Naive B cell (primary cell): ENCODE measurements at regions not wholly inside any gene's neighbourhood (a gene's known extent, or its start where the extent isn't known, plus 50 kb on each side); places are given as distances from the start of the nearest gene placed in this dataset.

ENCODE experiments used
- ATAC-seq, 2 donors: fragments of 150-1000 bp; cut with Tn5 transposase; 2 replicates each; pipeline ENCODE4 v1.10.0; 2021; ENCODE audit warnings: low read depth in 2 of 2, mild to moderate bottlenecking in 2 of 2, moderate library complexity in 2 of 2
- DNase-seq: peaks from one replicate; pipeline ENCODE4 v3.0.0; 2022
- H3K27ac Mint-ChIP-seq, 6 donors: one replicate each; pipeline ENCODE4 v1.8.0; 2020 to 2022; ENCODE audit warnings: mild to moderate bottlenecking in 6 of 6, mixed read lengths in 6 of 6, moderate library complexity in 5 of 6, inconsistent platforms in 2 of 6
- H3K27me3 Mint-ChIP-seq, 3 donors: one replicate each; pipeline ENCODE4 v1.8.0; 2021 to 2022; ENCODE audit warnings: mixed read lengths in 3 of 3, mild to moderate bottlenecking in 1 of 3
- H3K36me3 Mint-ChIP-seq, 2 donors: one replicate each; pipeline ENCODE4 v1.8.0; 2020 to 2022; ENCODE audit warnings: mixed read lengths in 2 of 2, inconsistent platforms in 1 of 2, mild to moderate bottlenecking in 1 of 2
- H3K4me1 Mint-ChIP-seq, 3 donors: one replicate each; pipeline ENCODE4 v1.8.0; 2020 to 2022; ENCODE audit warnings: mixed read lengths in 3 of 3, inconsistent platforms in 1 of 3, mild to moderate bottlenecking in 1 of 3, moderate library complexity in 1 of 3
- H3K4me3 Mint-ChIP-seq, 8 donors: one replicate each; pipeline ENCODE4 v1.8.0; 2020 to 2022; ENCODE audit warnings: mild to moderate bottlenecking in 8 of 8, mixed read lengths in 8 of 8, moderate library complexity in 8 of 8, inconsistent platforms in 2 of 8
- H3K9me3 Mint-ChIP-seq, 7 donors: one replicate each; pipeline ENCODE4 v1.8.0; 2020 to 2022; ENCODE audit warnings: mixed read lengths in 7 of 7, mild to moderate bottlenecking in 5 of 7, inconsistent platforms in 2 of 7, moderate library complexity in 1 of 7

- no peak overlapping the region for H3K27ac Mint-ChIP-seq
- H3K27me3 Mint-ChIP-seq, result no peaks in the 10 kb centered on the region
- no peak overlapping the region for H3K4me3 Mint-ChIP-seq
- peaks cover 0 to 6% (median 0%) of the 10 kb centered on the region in 7 donors for H3K9me3 Mint-ChIP-seq
- H3K36me3 Mint-ChIP-seq, result no peaks in the 10 kb centered on the region
- H3K4me1 Mint-ChIP-seq, result no peaks in the 10 kb centered on the region
- ATAC-seq (no peak), DNase-seq (no peak)
Observed at GRCh38 chr1:218048828-218049420, 236.2 kb upstream of the RRP15 start.

GRCh38 chr1:218049641-218050040 lies 235.5 kb upstream of the RRP15 start:
- no peak for ATAC-seq
- Mint-ChIP-seq H3K36me3 (no peaks in the 10 kb centered on the region), H3K4me3 (no peak overlapping the region), H3K4me1 (no peaks in the 10 kb centered on the region), H3K27ac (no peak overlapping the region), H3K27me3 (no peaks in the 10 kb centered on the region), H3K9me3 (peaks cover 0 to 3% (median 0%) of the 10 kb centered on the region in 7 donors)
- DNase-seq, result no peak

GRCh38 chr1:218058730-218059129 lies 226.4 kb upstream of the RRP15 start:
- ATAC-seq (no peak), DNase-seq (no peak)
- H3K27me3 Mint-ChIP-seq, result no peaks in the 10 kb centered on the region
- H3K36me3 Mint-ChIP-seq, result no peaks in the 10 kb centered on the region
- no peak overlapping the region for H3K27ac Mint-ChIP-seq
- no peaks in the 10 kb centered on the region for H3K4me1 Mint-ChIP-seq
- H3K4me3 Mint-ChIP-seq, result no peak overlapping the region
- H3K9me3 Mint-ChIP-seq, result peaks cover 0 to 2% (median 0%) of the 10 kb centered on the region in 7 donors

- H3K9me3 Mint-ChIP-seq, result peaks cover 0 to 5% (median 2%) of the 10 kb centered on the region in 7 donors
- H3K36me3 Mint-ChIP-seq, result no peaks in the 10 kb centered on the region
Observed at GRCh38 chr1:218064426-218064825, 220.7 kb upstream of the RRP15 start.

GRCh38 chr1:218066332-218066731 lies 218.8 kb upstream of the RRP15 start:
- Mint-ChIP-seq H3K27me3 (peaks cover 0 to 5% (median 0%) of the 10 kb centered on the region in 3 donors), H3K9me3 (peaks cover 0 to 9% (median 2%) of the 10 kb centered on the region in 7 donors), H3K4me1 (no peaks in the 10 kb centered on the region), H3K4me3 (no peak overlapping the region), H3K36me3 (no peaks in the 10 kb centered on the region), H3K27ac (no peak overlapping the region)
- DNase-seq, result no peak
- ATAC-seq, result no peak

More at GRCh38 chr1:218064426-218064825, 220.7 kb upstream of the RRP15 start:
- Mint-ChIP-seq H3K27ac (no peak overlapping the region), H3K4me1 (no peaks in the 10 kb centered on the region), H3K27me3 (peaks cover 0 to 5% (median 0%) of the 10 kb centered on the region in 3 donors), H3K4me3 (no peak overlapping the region)
- DNase-seq (no peak), ATAC-seq (no peak)

GRCh38 chr1:218068241-218068640 lies 216.9 kb upstream of the RRP15 start:
- Mint-ChIP-seq H3K4me3 (no peak overlapping the region), H3K27me3 (peaks cover 0 to 5% (median 0%) of the 10 kb centered on the region in 3 donors), H3K4me1 (no peaks in the 10 kb centered on the region), H3K36me3 (no peaks in the 10 kb centered on the region), H3K27ac (no peak overlapping the region), H3K9me3 (peaks cover 0 to 9% (median 2%) of the 10 kb centered on the region in 7 donors)
- DNase-seq, result no peak
- no peak for ATAC-seq

GRCh38 chr1:218069180-218069579 lies 215.9 kb upstream of the RRP15 start:
- Mint-ChIP-seq H3K27ac (no peak overlapping the region), H3K9me3 (peaks cover 0 to 7% (median 2%) of the 10 kb centered on the region in 7 donors), H3K36me3 (no peaks in the 10 kb centered on the region), H3K4me1 (no peaks in the 10 kb centered on the region), H3K27me3 (peaks cover 0 to 2% (median 0%) of the 10 kb centered on the region in 3 donors), H3K4me3 (no peak overlapping the region)
- DNase-seq, result no peak
- ATAC-seq, result no peak

- no peak overlapping the region for H3K27ac Mint-ChIP-seq
- ATAC-seq (no peak), DNase-seq (no peak)
- H3K4me1 Mint-ChIP-seq, result no peaks in the 10 kb centered on the region
- H3K9me3 Mint-ChIP-seq, result peaks cover 0 to 12% (median 5%) of the 10 kb centered on the region in 7 donors
- H3K36me3 Mint-ChIP-seq, result no peaks in the 10 kb centered on the region
- H3K4me3 Mint-ChIP-seq, result no peak overlapping the region
- H3K27me3 Mint-ChIP-seq, result no peaks in the 10 kb centered on the region
Observed at GRCh38 chr1:218073062-218073461, 212.0 kb upstream of the RRP15 start.

- H3K27me3 Mint-ChIP-seq, result no peaks in the 10 kb centered on the region
- ATAC-seq, result no peak
- peaks cover 0 to 9% (median 4%) of the 10 kb centered on the region in 7 donors for H3K9me3 Mint-ChIP-seq
- H3K27ac Mint-ChIP-seq, result no peak overlapping the region
- H3K36me3 Mint-ChIP-seq, result no peaks in the 10 kb centered on the region
- no peak for DNase-seq
- no peaks in the 10 kb centered on the region for H3K4me1 Mint-ChIP-seq
- no peak overlapping the region for H3K4me3 Mint-ChIP-seq
Observed at GRCh38 chr1:218078916-218079315, 206.2 kb upstream of the RRP15 start.

- Mint-ChIP-seq H3K27ac (no peak overlapping the region), H3K9me3 (peaks cover 0 to 9% (median 4%) of the 10 kb centered on the region in 7 donors), H3K36me3 (no peaks in the 10 kb centered on the region), H3K4me3 (no peak overlapping the region), H3K4me1 (no peaks in the 10 kb centered on the region), H3K27me3 (no peaks in the 10 kb centered on the region)
- DNase-seq (no peak), ATAC-seq (no peak)
Observed at GRCh38 chr1:218079347-218079746, 205.7 kb upstream of the RRP15 start.

GRCh38 chr1:218079820-218080219 lies 205.3 kb upstream of the RRP15 start:
- Mint-ChIP-seq H3K36me3 (no peaks in the 10 kb centered on the region), H3K4me1 (no peaks in the 10 kb centered on the region), H3K4me3 (no peak overlapping the region), H3K27me3 (no peaks in the 10 kb centered on the region), H3K9me3 (peaks cover 0 to 9% (median 4%) of the 10 kb centered on the region in 7 donors), H3K27ac (no peak overlapping the region)
- DNase-seq (no peak), ATAC-seq (no peak)

- Mint-ChIP-seq H3K4me1 (no peaks in the 10 kb centered on the region), H3K9me3 (peaks cover 0 to 6% (median under 1%) of the 10 kb centered on the region in 7 donors), H3K27me3 (no peaks in the 10 kb centered on the region), H3K4me3 (no peak overlapping the region), H3K27ac (no peak overlapping the region), H3K36me3 (no peaks in the 10 kb centered on the region)
- no peak for DNase-seq
- no peak for ATAC-seq
Observed at GRCh38 chr1:218080863-218081262, 204.2 kb upstream of the RRP15 start.

GRCh38 chr1:218081358-218081757 lies 203.7 kb upstream of the RRP15 start:
- Mint-ChIP-seq H3K4me3 (no peak overlapping the region), H3K36me3 (no peaks in the 10 kb centered on the region), H3K9me3 (peaks cover 0 to 5% (median 0%) of the 10 kb centered on the region in 7 donors), H3K27me3 (no peaks in the 10 kb centered on the region), H3K27ac (no peak overlapping the region), H3K4me1 (no peaks in the 10 kb centered on the region)
- ATAC-seq (no peak), DNase-seq (no peak)

GRCh38 chr1:218090459-218090858 lies 194.6 kb upstream of the RRP15 start:
- Mint-ChIP-seq H3K27me3 (no peaks in the 10 kb centered on the region), H3K4me3 (no peak overlapping the region), H3K4me1 (no peaks in the 10 kb centered on the region), H3K9me3 (peaks cover 0 to 4% (median 0%) of the 10 kb centered on the region in 7 donors), H3K36me3 (no peaks in the 10 kb centered on the region), H3K27ac (no peak overlapping the region)
- no peak for ATAC-seq
- no peak for DNase-seq
